Keratinocyte (primary cell): ENCODE measurements at regions not wholly inside any gene's neighbourhood (a gene's known extent, or its start where the extent isn't known, plus 50 kb on each side); places are given as distances from the start of the nearest gene placed in this dataset.

Source experiments
- DNase-seq: peaks from one replicate; pipeline ENCODE4 v3.0.0-alpha.2; 2011; ENCODE audit warnings: low read depth, missing footprints, low spot score
- FAIRE-seq: peaks from 2 replicates; lab custom pipeline; 2011; peaks lifted over from hg19 to GRCh38; lab: Jason Lieb, UNC
- H2AFZ ChIP-seq: 2 replicates; pipeline ENCODE4 v1.6.0; 2012; ENCODE audit warnings: low read length, control low read depth, inconsistent platforms; ENCODE audit not compliant: control insufficient read depth
- H3K27ac ChIP-seq: 2 replicates; pipeline ENCODE4 v1.5.1; 2011; ENCODE audit warnings: low read length; ENCODE audit not compliant: control insufficient read depth, insufficient read depth
- H3K27me3 ChIP-seq: 3 replicates; pipeline ENCODE4 v1.6.0; 2011; ENCODE audit warnings: low read length; ENCODE audit not compliant: control insufficient read depth, insufficient read depth; ENCODE audit errors: extremely low read depth
- H3K36me3 ChIP-seq, 2 experiments: 2 replicates in 1 of 2; 3 replicates in 1 of 2; pipeline ENCODE4 v1.5.1; 2011; ENCODE audit warnings: low read length in 2 of 2, mild to moderate bottlenecking in 1 of 2; ENCODE audit not compliant: control insufficient read depth in 2 of 2, insufficient read depth in 2 of 2; ENCODE audit errors: extremely low read depth in 1 of 2
- H3K4me1 ChIP-seq: 3 replicates; pipeline ENCODE4 v1.5.1; 2011; ENCODE audit warnings: low read length; ENCODE audit not compliant: control insufficient read depth, insufficient read depth; ENCODE audit errors: extremely low read depth
- H3K4me2 ChIP-seq: 3 replicates; pipeline ENCODE4 v1.6.0; 2011; ENCODE audit warnings: low read depth, low read length; ENCODE audit not compliant: control insufficient read depth, insufficient read depth; ENCODE audit errors: extremely low read depth
- H3K4me3 ChIP-seq, 3 experiments: fragments of 200-600 bp in 1 of 3; sonication (generic) in 1 of 3; 2 replicates in 2 of 3; 3 replicates in 1 of 3; pipeline ENCODE4 v1.5.1; 2011 to 2016; ENCODE audit warnings: low read length in 3 of 3, mild to moderate bottlenecking in 3 of 3, control low read depth in 2 of 3, inconsistent platforms in 1 of 3, low read depth in 1 of 3, mixed read lengths in 1 of 3, mixed run types in 1 of 3, moderate library complexity in 1 of 3; ENCODE audit not compliant: control insufficient read depth in 2 of 3, insufficient read depth in 2 of 3; ENCODE audit errors: extremely low read depth in 1 of 3
- H3K79me2 ChIP-seq: 2 replicates; pipeline ENCODE4 v1.6.0; 2012; ENCODE audit warnings: low read length; ENCODE audit not compliant: control insufficient read depth, insufficient read depth
- H3K9ac ChIP-seq: 3 replicates; pipeline ENCODE4 v1.6.0; 2011; ENCODE audit warnings: low read length; ENCODE audit not compliant: control insufficient read depth, insufficient read depth; ENCODE audit errors: extremely low read depth
- H3K9me1 ChIP-seq: 3 replicates; pipeline ENCODE4 v1.6.0; 2011; ENCODE audit warnings: low read length; ENCODE audit not compliant: control insufficient read depth, insufficient read depth; ENCODE audit errors: extremely low read depth
- H3K9me3 ChIP-seq: 2 replicates; pipeline ENCODE4 v1.5.1; 2012; ENCODE audit warnings: low read depth, low read length; ENCODE audit not compliant: control insufficient read depth
- H4K20me1 ChIP-seq: 3 replicates; pipeline ENCODE4 v1.6.0; 2011; ENCODE audit warnings: low read length; ENCODE audit not compliant: control insufficient read depth, insufficient read depth; ENCODE audit errors: extremely low read depth
- CTCF ChIP-seq, 3 experiments: IDR thresholded peaks in 1 of 3; conservative IDR thresholded peaks in 1 of 3; optimal IDR thresholded peaks in 1 of 3; 2 replicates in 2 of 3; 3 replicates in 1 of 3; pipeline versions ENCODE3 to v1.5.1; 2011; ENCODE audit warnings: low read length in 3 of 3, mild to moderate bottlenecking in 3 of 3, moderate library complexity in 2 of 3, control low read depth in 1 of 3, inconsistent platforms in 1 of 3; ENCODE audit not compliant: insufficient read depth in 2 of 3; ENCODE audit errors: extremely low read depth in 1 of 3
- EZH2 ChIP-seq: IDR thresholded peaks from one replicate; pipeline ENCODE4 v1.6.1; 2012; ENCODE audit warnings: inconsistent platforms, mild to moderate bottlenecking, low read length, moderate library complexity
- dilution Hi-C: fragments of 300-500 bp; cut with MboI; formaldehyde crosslinking; loops from one replicate; pipeline ENCODE4 v1.7.0; 2020; ENCODE audit warnings: low sequenced_read_pairs; ENCODE audit not compliant: extremely low pct_ligation_motif_present

DNA sequence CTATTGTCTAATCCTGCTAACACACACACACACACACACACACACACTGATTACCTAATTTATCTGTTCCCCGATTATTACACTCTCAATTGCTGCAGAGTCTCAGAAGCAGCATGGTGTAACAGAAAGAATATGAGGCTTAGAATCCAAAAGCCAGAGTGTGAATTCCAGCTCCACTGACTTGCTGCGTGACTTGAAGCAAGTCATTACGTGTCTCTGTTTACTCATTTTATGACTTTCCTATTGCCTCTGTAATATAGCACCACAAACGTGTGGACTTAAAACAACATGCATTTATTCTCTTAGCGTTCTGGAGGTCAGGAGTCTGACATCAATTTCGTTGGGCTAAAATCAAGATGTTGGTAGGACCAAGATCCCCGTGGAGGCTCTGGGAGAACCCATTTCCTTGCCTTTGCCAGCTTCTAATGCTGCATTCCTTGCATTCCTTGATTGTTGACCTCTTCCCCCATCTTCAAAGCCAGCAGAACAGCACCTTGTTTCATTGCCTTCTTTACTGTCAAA is 55.9 kb upstream of the ATP5PO start:
- DNase-seq = peak; percentile 83
- H3K79me2 ChIP-seq = no peaks in the 10 kb centered on the region
- dilution Hi-C loops = no loop called here
- H2AFZ ChIP-seq = peak overlapping the region; percentile 73
- TF ChIP-seq CTCF (optimal IDR thresholded peaks at IDR 0.05 in 1 of 3, IDR thresholded peaks at IDR 0.05 in 1 of 3, conservative IDR thresholded peaks at IDR 0.05 in 1 of 3; ENCODE audit: extremely low read depth in 1 of 3, insufficient read depth in 2 of 3, low read length in 3 of 3) (no peak), EZH2 (no peak)
- no peaks in the 10 kb centered on the region for H3K9me1 ChIP-seq
- H3K9me3 ChIP-seq = no peaks in the 10 kb centered on the region
- peak overlapping the region in 2 of 3 experiments; percentile 22 to 25 for H3K4me3 ChIP-seq
- no peaks in the 10 kb centered on the region for H4K20me1 ChIP-seq
- H3K4me2 ChIP-seq = peak overlapping the region; percentile 83
- no peaks in the 10 kb centered on the region for H3K27me3 ChIP-seq
- peaks cover 51% of the 10 kb centered on the region for H3K4me1 ChIP-seq
- peak overlapping the region; percentile 84 for H3K27ac ChIP-seq
- H3K36me3 ChIP-seq = no peaks in the 10 kb centered on the region
- peak overlapping the region; percentile 55 for H3K9ac ChIP-seq
- FAIRE-seq = peak; percentile 78

- Histone ChIP-seq H3K4me1 (peaks cover 37% of the 10 kb centered on the region), H3K9me3 (no peaks in the 10 kb centered on the region), H4K20me1 (no peaks in the 10 kb centered on the region), H2AFZ (no peak overlapping the region), H3K9me1 (no peaks in the 10 kb centered on the region), H3K27me3 (no peaks in the 10 kb centered on the region), H3K79me2 (no peaks in the 10 kb centered on the region), H3K4me3 (no peak overlapping the region), H3K27ac (no peak overlapping the region), H3K9ac (no peak overlapping the region), H3K36me3 (no peaks in the 10 kb centered on the region), H3K4me2 (no peak overlapping the region)
- dilution Hi-C loops = no loop called here
- TF ChIP-seq EZH2 = no peak
- TF ChIP-seq CTCF (optimal IDR thresholded peaks at IDR 0.05 in 1 of 3, IDR thresholded peaks at IDR 0.05 in 1 of 3, conservative IDR thresholded peaks at IDR 0.05 in 1 of 3; ENCODE audit: extremely low read depth in 1 of 3, insufficient read depth in 2 of 3, low read length in 3 of 3) = no peak
- DNase-seq (no peak), FAIRE-seq (no peak)
These were observed 54.0 kb upstream of the ATP5PO start for GRCh38 chr21:33969581-33969980.
